Activated naive CD8-positive, alpha-beta T cell treated with anti-CD3 and anti-CD28 coated beads, Interleukin-2, amount 50 U/mL, for 24 hours (primary cell): ENCODE measurements at regions not wholly inside any gene's neighbourhood (a gene's known extent, or its start where the extent isn't known, plus 50 kb on each side); places are given as distances from the start of the nearest gene placed in this dataset.
A peak's percentile ranks its signal among the peaks of the same experiment; 100 is the strongest.

Experiments
- ATAC-seq: fragments of 150-1000 bp; cut with Tn5 transposase; one replicate; pipeline ENCODE4 v1.10.0; 2021
- DNase-seq: peaks from one replicate; pipeline ENCODE4 v3.0.0; 2021
- H3K27ac Mint-ChIP-seq: one replicate; pipeline ENCODE4 v1.8.0; 2021; ENCODE audit warnings: mild to moderate bottlenecking, mixed read lengths
- H3K27me3 Mint-ChIP-seq: one replicate; pipeline ENCODE4 v1.8.0; 2021; ENCODE audit warnings: mixed read lengths
- H3K36me3 Mint-ChIP-seq: one replicate; pipeline ENCODE4 v1.8.0; 2021; ENCODE audit warnings: low read depth, mixed read lengths
- H3K4me1 Mint-ChIP-seq: one replicate; pipeline ENCODE4 v1.8.0; 2021; ENCODE audit warnings: mixed read lengths
- H3K4me3 Mint-ChIP-seq: one replicate; pipeline ENCODE4 v1.8.0; 2021; ENCODE audit warnings: mild to moderate bottlenecking, moderate library complexity, mixed read lengths
- H3K9me3 Mint-ChIP-seq: one replicate; pipeline ENCODE4 v1.8.0; 2021; ENCODE audit warnings: mixed read lengths

GRCh38 chr6:15993716-15994228 is 135.1 kb upstream of the MYLIP start:
- Mint-ChIP-seq H3K36me3 (no peaks in the 10 kb centered on the region), H3K4me3 (no peak overlapping the region), H3K9me3 (no peaks in the 10 kb centered on the region), H3K27me3 (no peaks in the 10 kb centered on the region), H3K27ac (no peak overlapping the region), H3K4me1 (peaks cover 22% of the 10 kb centered on the region)
- ATAC-seq, result no peak
- DNase-seq, result no peak

- ATAC-seq, result peak; percentile 68
- H3K27ac Mint-ChIP-seq, result peak overlapping the region; percentile 3
- no peak overlapping the region for H3K4me3 Mint-ChIP-seq
- H3K4me1 Mint-ChIP-seq, result peaks cover 26% of the 10 kb centered on the region
- no peak for DNase-seq
- no peaks in the 10 kb centered on the region for H3K36me3 Mint-ChIP-seq
- no peaks in the 10 kb centered on the region for H3K9me3 Mint-ChIP-seq
- H3K27me3 Mint-ChIP-seq, result no peaks in the 10 kb centered on the region
These were observed 138.7 kb upstream of the MYLIP start for GRCh38 chr6:15990179-15990578.

GRCh38 chr6:15989397-15989796 is 139.5 kb upstream of the MYLIP start:
- peak; percentile 75 for ATAC-seq
- H3K4me3 Mint-ChIP-seq, result no peak overlapping the region
- H3K9me3 Mint-ChIP-seq, result no peaks in the 10 kb centered on the region
- no peak for DNase-seq
- H3K4me1 Mint-ChIP-seq, result peaks cover 20% of the 10 kb centered on the region
- H3K27ac Mint-ChIP-seq, result no peak overlapping the region
- H3K36me3 Mint-ChIP-seq, result no peaks in the 10 kb centered on the region
- H3K27me3 Mint-ChIP-seq, result no peaks in the 10 kb centered on the region

- Mint-ChIP-seq H3K27me3 (peaks cover 3% of the 10 kb centered on the region), H3K9me3 (no peaks in the 10 kb centered on the region), H3K36me3 (no peaks in the 10 kb centered on the region), H3K27ac (no peak overlapping the region), H3K4me1 (peaks cover 20% of the 10 kb centered on the region), H3K4me3 (no peak overlapping the region)
- DNase-seq, result no peak
- ATAC-seq, result no peak
These were observed 141.3 kb upstream of the MYLIP start for GRCh38 chr6:15987569-15987968.

DNA sequence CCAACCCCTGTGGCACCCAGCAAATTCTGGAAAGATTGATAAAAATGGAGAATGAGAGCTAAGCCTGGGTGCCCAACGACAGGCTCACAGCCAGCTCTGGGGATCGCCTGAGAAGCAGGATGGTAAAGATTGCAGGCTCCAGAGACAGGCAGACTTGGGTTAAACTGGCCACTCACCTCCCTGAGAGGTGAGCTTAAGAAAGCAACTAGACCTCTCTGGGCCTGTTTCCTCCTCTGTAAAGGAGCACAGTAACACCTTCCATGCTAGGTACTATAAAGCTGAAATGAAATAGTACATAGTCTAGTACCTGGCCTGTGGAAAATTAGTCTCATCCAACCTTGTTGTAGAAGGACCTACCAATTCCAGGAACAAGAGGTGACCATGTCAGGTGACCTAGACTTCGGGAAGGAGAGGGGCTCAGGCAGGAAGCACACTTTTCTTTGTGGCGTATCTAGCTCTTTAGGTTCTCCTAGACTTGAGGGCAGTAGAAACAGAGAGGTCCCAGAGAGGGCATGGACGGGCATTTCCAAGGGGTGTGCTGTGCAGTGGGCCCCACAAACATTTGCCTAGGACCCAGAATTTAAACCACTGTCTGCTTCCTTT is 142.8 kb upstream of the MYLIP start:
- Mint-ChIP-seq H3K27me3 (peaks cover 8% of the 10 kb centered on the region), H3K4me3 (no peak overlapping the region), H3K36me3 (no peaks in the 10 kb centered on the region), H3K27ac (no peak overlapping the region), H3K9me3 (no peaks in the 10 kb centered on the region), H3K4me1 (peaks cover 20% of the 10 kb centered on the region)
- no peak for DNase-seq
- no peak for ATAC-seq

DNA sequence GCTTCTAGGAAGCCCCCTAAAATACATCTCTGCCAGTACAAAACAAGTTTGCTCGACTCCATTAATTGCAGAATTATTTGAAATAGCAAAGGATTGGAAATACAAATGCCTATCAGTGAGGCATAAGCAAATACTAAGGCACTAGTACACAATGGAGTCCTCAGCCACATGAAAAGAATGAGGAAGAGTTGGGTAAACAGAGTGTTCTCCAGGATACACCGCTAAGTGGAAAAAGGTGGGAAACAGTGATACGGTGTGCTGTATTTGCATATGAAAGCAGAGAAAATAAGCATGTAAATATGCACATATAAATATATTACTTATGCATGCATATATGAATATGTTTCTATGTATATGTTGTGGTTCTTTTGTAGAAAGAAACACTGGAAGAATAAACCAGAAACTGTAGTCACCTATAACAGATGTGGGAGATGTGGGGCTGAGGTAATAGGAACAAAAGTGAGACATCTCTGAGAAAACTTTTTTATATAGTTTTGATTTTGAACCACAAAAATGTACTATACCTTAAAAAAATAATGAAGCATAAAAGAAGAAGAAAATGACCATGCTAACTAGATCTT is 143.4 kb upstream of the MYLIP start:
- Mint-ChIP-seq H3K4me3 (no peak overlapping the region), H3K27me3 (peaks cover 11% of the 10 kb centered on the region), H3K36me3 (no peaks in the 10 kb centered on the region), H3K9me3 (no peaks in the 10 kb centered on the region), H3K27ac (no peak overlapping the region), H3K4me1 (peaks cover 18% of the 10 kb centered on the region)
- DNase-seq, result no peak
- ATAC-seq, result no peak

DNA sequence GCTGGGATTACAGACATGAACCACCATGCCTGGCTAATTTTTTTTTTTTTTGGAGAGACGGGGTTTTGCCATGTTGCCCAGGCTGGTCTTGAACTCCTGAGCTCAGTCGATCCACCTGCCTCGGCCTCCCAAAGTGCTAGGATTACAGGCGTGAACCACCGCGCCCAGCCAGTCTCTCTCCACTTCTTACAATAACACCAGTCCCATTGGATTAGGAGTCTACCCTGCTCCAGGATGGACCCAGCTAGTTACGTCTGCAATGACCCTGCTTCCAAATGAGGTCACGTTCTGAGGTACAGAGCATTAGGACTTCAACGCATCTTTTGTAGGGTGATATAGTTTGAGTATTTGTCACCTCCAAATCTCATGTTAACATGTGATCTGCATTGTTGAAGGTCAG is 146.9 kb upstream of the MYLIP start:
- Mint-ChIP-seq H3K9me3 (no peaks in the 10 kb centered on the region), H3K4me3 (no peak overlapping the region), H3K27me3 (peaks cover 11% of the 10 kb centered on the region), H3K36me3 (no peaks in the 10 kb centered on the region), H3K4me1 (peaks cover 4% of the 10 kb centered on the region), H3K27ac (no peak overlapping the region)
- ATAC-seq (no peak), DNase-seq (no peak)

DNA sequence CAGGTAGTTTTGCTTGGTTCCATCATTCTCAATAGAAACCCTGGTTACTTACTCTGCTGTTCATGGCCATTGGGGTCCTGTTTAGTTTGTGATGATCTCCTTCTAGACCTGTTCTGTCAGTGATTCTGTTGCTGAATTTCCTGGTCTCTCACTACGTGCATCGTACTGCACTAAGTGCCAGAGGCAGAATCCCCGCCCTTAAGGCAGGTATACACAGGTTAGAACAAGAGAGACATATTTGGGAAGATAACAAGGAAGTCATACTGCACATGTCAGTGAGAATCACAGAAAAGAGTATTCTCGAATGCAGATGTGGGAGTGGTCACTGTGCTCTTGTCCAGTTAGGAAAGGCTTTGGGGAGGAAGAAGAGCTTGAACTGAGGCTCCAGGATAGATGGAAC is 148.1 kb upstream of the MYLIP start:
- no peak overlapping the region for H3K4me3 Mint-ChIP-seq
- H3K4me1 Mint-ChIP-seq, result peaks cover 2% of the 10 kb centered on the region
- H3K9me3 Mint-ChIP-seq, result no peaks in the 10 kb centered on the region

DNA sequence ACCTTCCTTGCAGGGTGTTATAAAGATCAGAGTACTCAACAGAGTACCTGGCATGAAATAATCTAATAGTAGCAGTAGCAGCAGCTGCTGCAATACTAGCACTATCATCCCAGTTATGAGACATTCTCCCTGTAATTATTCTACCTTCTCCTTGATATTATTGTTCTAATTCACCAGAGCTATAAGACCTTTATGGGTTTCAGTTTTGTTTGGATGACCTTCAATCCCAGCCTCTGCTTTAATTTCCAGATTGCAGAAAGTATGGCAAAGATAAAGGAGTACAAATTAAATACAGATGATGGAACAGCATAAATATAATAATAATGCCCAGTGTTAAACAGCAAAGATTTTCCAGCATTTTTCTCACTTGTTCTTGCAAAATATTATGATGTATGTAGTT is 150.5 kb upstream of the MYLIP start:
- Mint-ChIP-seq H3K27me3 (peaks cover 13% of the 10 kb centered on the region), H3K36me3 (peaks cover 2% of the 10 kb centered on the region), H3K4me1 (no peaks in the 10 kb centered on the region), H3K9me3 (peaks cover 12% of the 10 kb centered on the region), H3K27ac (no peak overlapping the region), H3K4me3 (no peak overlapping the region)
- no peak for ATAC-seq
- no peak for DNase-seq

More for the DNA sequence above, 148.1 kb upstream of the MYLIP start:
- no peak overlapping the region for H3K27ac Mint-ChIP-seq
- H3K27me3 Mint-ChIP-seq, result peaks cover 13% of the 10 kb centered on the region
- H3K36me3 Mint-ChIP-seq, result no peaks in the 10 kb centered on the region
- ATAC-seq (no peak), DNase-seq (no peak)

DNA sequence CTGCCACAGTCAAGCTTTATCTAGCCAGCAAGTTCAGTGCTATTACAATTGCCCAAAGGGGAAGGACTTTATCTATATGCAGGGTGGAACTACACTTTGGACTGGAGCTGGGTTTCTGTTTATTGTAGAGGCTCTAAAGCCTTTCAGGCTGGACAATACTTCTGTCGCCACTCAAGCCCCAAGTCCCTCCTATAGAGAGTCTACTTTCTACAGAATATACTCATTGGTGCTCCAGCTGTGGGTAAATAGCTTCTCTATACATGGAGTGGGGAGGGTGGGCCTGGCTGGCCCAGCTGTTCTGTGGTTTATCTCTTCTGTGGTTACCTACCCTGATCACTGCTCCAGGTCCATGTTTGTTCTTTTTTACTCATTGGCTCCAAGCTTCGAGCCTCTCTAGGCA is 151.8 kb upstream of the MYLIP start:
- no peak overlapping the region for H3K27ac Mint-ChIP-seq
- no peaks in the 10 kb centered on the region for H3K4me1 Mint-ChIP-seq
- peaks cover 2% of the 10 kb centered on the region for H3K36me3 Mint-ChIP-seq
- H3K4me3 Mint-ChIP-seq, result no peak overlapping the region
- H3K9me3 Mint-ChIP-seq, result peaks cover 20% of the 10 kb centered on the region
- ATAC-seq (no peak), DNase-seq (no peak)
- H3K27me3 Mint-ChIP-seq, result peaks cover 6% of the 10 kb centered on the region

DNA sequence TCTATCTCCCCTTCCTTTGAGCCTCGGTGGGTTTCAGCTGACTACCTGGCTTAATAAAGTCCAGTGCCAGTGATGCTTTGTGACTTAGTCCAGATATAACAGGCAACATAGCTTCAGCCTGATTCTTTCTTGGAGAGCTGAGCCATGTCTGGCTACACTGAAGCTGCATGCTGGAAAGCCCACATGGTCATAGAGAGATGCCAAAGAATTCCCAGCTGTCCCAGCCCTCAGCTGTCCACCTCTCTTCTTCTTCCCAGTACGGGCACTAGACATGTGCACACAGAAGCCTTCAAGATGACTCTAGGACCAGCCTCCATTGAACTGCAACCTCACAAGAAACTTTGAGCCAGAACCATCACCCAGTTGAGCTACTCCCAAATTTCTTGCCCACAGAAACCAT is 154.1 kb upstream of the MYLIP start:
- no peak for ATAC-seq
- Mint-ChIP-seq H3K4me3 (no peak overlapping the region), H3K4me1 (no peaks in the 10 kb centered on the region), H3K27me3 (peaks cover 2% of the 10 kb centered on the region), H3K27ac (no peak overlapping the region), H3K36me3 (peaks cover 2% of the 10 kb centered on the region), H3K9me3 (peaks cover 20% of the 10 kb centered on the region)
- DNase-seq, result no peak

DNA sequence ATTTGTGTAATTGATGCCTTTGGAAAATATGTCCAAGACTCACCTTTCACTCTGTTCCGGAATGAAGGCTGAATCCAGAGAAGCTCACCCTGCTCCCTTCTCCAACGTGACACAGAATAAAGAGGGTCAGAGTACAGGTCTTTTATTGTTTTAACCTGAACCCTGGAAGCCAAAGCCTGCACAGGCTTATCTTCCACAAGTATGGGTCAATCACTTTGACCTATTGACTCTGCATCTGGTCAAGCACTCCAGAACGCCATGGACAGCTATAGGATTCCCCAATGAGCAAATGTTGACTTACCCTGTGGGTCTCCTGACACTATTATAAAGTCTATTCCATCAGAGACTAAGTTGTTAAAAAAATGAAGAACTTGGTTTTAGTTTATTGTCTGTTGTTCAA is 158.4 kb upstream of the MYLIP start:
- Mint-ChIP-seq H3K4me3 (no peak overlapping the region), H3K4me1 (no peaks in the 10 kb centered on the region), H3K27ac (no peak overlapping the region), H3K9me3 (peaks cover 20% of the 10 kb centered on the region), H3K36me3 (peaks cover 2% of the 10 kb centered on the region), H3K27me3 (no peaks in the 10 kb centered on the region)
- DNase-seq (no peak), ATAC-seq (no peak)

DNA sequence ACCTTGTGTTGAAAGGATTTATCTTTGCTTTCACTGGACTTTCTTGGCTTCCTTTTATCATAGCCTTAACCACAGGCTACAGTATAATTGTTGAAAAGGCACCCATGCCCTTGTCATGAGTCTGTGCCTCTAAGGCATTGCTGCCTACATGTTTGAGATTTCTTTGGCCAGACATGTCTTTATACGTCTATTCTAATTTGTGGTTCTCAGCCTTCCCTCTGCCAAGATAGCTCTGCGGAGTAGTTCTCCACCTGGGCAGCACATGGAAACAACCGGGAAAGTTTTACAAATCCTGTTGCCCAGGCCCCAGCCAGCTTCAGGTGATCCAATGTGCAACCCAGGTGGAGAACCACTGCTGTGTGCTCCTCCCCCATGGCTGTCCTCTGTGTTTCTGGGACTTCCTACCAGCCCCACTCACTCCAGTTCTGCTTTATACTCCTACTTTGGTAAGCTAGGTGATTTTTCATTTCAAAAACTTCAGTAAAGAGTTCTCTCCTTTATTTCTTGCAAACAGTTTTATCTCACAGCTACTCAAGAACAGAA is 159.6 kb upstream of the MYLIP start:
- ATAC-seq, result no peak
- Mint-ChIP-seq H3K4me3 (no peak overlapping the region), H3K4me1 (no peaks in the 10 kb centered on the region), H3K36me3 (peaks cover 2% of the 10 kb centered on the region), H3K27ac (no peak overlapping the region), H3K9me3 (peaks cover 15% of the 10 kb centered on the region), H3K27me3 (no peaks in the 10 kb centered on the region)
- DNase-seq, result no peak

- H3K27ac Mint-ChIP-seq, result no peak overlapping the region
- H3K4me3 Mint-ChIP-seq, result no peak overlapping the region
- DNase-seq, result no peak
- peaks cover 7% of the 10 kb centered on the region for H3K9me3 Mint-ChIP-seq
- H3K36me3 Mint-ChIP-seq, result no peaks in the 10 kb centered on the region
- no peaks in the 10 kb centered on the region for H3K4me1 Mint-ChIP-seq
- no peaks in the 10 kb centered on the region for H3K27me3 Mint-ChIP-seq
- no peak for ATAC-seq
These were observed 160.4 kb upstream of the MYLIP start for GRCh38 chr6:15968519-15968918.

DNA sequence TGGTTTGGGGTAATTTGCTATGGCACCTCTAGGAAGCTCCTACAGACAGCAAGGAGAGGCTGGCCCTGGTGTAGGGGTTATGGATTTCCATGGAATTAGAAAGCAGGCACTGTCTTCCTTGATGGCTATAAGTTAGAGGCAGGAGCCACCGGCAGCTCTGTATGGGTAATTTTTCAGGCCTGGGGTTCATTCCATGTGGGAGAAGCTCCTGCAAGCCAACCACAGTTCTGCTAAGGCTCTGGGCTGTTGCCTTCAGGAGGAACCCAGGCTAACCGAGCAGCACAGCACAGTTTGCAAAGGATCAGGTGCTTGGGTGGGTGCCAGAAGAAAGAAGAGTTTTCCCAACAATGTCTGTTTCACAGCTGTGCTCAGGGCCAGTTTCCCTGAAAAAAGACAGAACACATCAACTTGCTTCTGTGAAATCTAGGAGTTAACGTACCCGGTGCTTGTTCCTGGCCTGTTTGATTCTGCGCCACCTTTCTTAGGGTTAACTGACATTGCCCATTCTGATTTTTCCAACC is 162.8 kb upstream of the MYLIP start:
- Mint-ChIP-seq H3K36me3 (no peaks in the 10 kb centered on the region), H3K4me1 (peaks cover 13% of the 10 kb centered on the region), H3K4me3 (no peak overlapping the region), H3K27ac (no peak overlapping the region), H3K9me3 (peaks cover under 1% of the 10 kb centered on the region), H3K27me3 (no peaks in the 10 kb centered on the region)
- DNase-seq (no peak), ATAC-seq (no peak)
